Type B pancreatic cell (in vitro differentiated cells): ENCODE measurements at regions not wholly inside any gene's neighbourhood (a gene's known extent, or its start where the extent isn't known, plus 50 kb on each side); places are given as distances from the start of the nearest gene placed in this dataset.

ENCODE experiments used
- DNase-seq: peaks from one replicate; pipeline ENCODE4 v3.0.0; 2021; ENCODE audit warnings: mixed read lengths; ENCODE audit not compliant: unreplicated experiment; ENCODE audit errors: extremely low spot score
- H3K27ac Mint-ChIP-seq: 2 replicates; pipeline ENCODE4 v1.8.0; 2021; ENCODE audit warnings: mild to moderate bottlenecking, mixed read lengths
- H3K27me3 Mint-ChIP-seq: 2 replicates; pipeline ENCODE4 v1.8.0; 2021; ENCODE audit warnings: mixed read lengths
- H3K36me3 Mint-ChIP-seq: 2 replicates; pipeline ENCODE4 v1.8.0; 2021; ENCODE audit warnings: mixed read lengths
- H3K4me1 Mint-ChIP-seq: one replicate; pipeline ENCODE4 v1.8.0; 2021; ENCODE audit warnings: mixed read lengths; ENCODE audit not compliant: unreplicated experiment
- H3K4me3 Mint-ChIP-seq: 2 replicates; pipeline ENCODE4 v1.8.0; 2021; ENCODE audit warnings: mild to moderate bottlenecking, mixed read lengths
- H3K9me3 Mint-ChIP-seq: 2 replicates; pipeline ENCODE4 v1.8.0; 2021; ENCODE audit warnings: mixed read lengths
- TF ChIP-seq, protein P1 (sequence below): fragments of 200-600 bp; sonication (generic); conservative IDR thresholded peaks from 2 replicates; pipeline ENCODE4 v1.5.0; 2021; ENCODE audit warnings: antibody characterized with exemption, mild to moderate bottlenecking

- no peaks in the 10 kb centered on the region for H3K36me3 Mint-ChIP-seq
- no peaks in the 10 kb centered on the region for H3K9me3 Mint-ChIP-seq
- no peak overlapping the region for H3K4me3 Mint-ChIP-seq
- no peak for DNase-seq
- H3K27ac Mint-ChIP-seq = no peak overlapping the region
- peaks cover 16% of the 10 kb centered on the region for H3K4me1 Mint-ChIP-seq
- peaks cover 11% of the 10 kb centered on the region for H3K27me3 Mint-ChIP-seq
- TF ChIP-seq, protein P1, sequence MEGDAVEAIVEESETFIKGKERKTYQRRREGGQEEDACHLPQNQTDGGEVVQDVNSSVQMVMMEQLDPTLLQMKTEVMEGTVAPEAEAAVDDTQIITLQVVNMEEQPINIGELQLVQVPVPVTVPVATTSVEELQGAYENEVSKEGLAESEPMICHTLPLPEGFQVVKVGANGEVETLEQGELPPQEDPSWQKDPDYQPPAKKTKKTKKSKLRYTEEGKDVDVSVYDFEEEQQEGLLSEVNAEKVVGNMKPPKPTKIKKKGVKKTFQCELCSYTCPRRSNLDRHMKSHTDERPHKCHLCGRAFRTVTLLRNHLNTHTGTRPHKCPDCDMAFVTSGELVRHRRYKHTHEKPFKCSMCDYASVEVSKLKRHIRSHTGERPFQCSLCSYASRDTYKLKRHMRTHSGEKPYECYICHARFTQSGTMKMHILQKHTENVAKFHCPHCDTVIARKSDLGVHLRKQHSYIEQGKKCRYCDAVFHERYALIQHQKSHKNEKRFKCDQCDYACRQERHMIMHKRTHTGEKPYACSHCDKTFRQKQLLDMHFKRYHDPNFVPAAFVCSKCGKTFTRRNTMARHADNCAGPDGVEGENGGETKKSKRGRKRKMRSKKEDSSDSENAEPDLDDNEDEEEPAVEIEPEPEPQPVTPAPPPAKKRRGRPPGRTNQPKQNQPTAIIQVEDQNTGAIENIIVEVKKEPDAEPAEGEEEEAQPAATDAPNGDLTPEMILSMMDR = no peak
Measured at GRCh38 chr2:163247156-163247846, 408.7 kb upstream of the KCNH7 start.

GRCh38 chr2:163246135-163246534 lies 407.6 kb upstream of the KCNH7 start:
- peaks cover 11% of the 10 kb centered on the region for H3K27me3 Mint-ChIP-seq
- peaks cover 16% of the 10 kb centered on the region for H3K4me1 Mint-ChIP-seq
- TF ChIP-seq, protein P1 = no peak
- DNase-seq = no peak
- H3K36me3 Mint-ChIP-seq = no peaks in the 10 kb centered on the region
- H3K4me3 Mint-ChIP-seq = no peak overlapping the region
- no peaks in the 10 kb centered on the region for H3K9me3 Mint-ChIP-seq
- H3K27ac Mint-ChIP-seq = no peak overlapping the region

DNA sequence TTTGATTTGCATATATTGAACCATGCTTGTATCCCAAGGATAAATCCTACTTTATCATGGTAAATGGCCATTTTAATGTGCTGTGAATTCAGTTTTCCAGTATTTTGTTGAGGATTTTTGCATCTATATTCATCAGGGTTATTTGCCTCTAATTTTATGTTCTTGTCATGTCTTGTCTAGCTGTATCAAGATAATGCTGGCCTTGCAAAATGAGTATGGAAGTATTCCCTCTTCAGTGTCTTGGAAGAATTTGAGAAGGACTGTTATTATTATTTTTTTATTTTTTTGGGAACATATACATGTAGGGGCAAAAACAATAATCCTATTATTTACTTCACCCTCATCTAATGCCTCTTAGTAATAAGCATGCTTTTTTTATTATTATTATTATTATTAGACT lies 398.0 kb upstream of the KCNH7 start:
- Mint-ChIP-seq H3K4me3 (no peak overlapping the region), H3K27ac (no peak overlapping the region), H3K4me1 (no peaks in the 10 kb centered on the region), H3K9me3 (peaks cover 7% of the 10 kb centered on the region), H3K27me3 (no peaks in the 10 kb centered on the region), H3K36me3 (no peaks in the 10 kb centered on the region)
- no peak for DNase-seq
- TF ChIP-seq, protein P1 = no peak

- DNase-seq = no peak
- no peaks in the 10 kb centered on the region for H3K4me1 Mint-ChIP-seq
- TF ChIP-seq, protein P1 = no peak
- no peaks in the 10 kb centered on the region for H3K9me3 Mint-ChIP-seq
- H3K27me3 Mint-ChIP-seq = no peaks in the 10 kb centered on the region
- H3K27ac Mint-ChIP-seq = no peak overlapping the region
- H3K4me3 Mint-ChIP-seq = no peak overlapping the region
- no peaks in the 10 kb centered on the region for H3K36me3 Mint-ChIP-seq
Measured at GRCh38 chr2:163231666-163232065, 393.1 kb upstream of the KCNH7 start.

DNA sequence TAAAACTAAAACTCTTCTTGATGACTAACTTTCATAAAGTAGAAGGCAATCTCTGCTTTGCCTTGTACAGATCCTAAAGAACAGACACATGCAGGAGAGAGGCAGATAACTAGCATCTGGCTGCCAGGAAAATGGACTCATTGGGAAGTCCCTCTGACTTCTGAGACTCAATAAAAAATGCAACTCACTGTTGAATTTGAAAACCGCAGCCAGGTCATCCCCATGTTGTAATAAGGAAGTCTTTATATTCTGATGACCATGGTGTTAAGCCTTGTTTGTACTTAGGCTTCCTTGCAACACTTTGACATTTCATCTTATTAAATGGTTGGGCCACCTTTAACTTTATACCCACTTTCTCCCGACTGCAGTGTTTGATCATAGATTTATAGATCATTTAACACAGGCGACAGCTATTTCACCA lies 375.1 kb upstream of the KCNH7 start:
- no peak overlapping the region for H3K4me3 Mint-ChIP-seq
- DNase-seq = no peak
- H3K36me3 Mint-ChIP-seq = no peaks in the 10 kb centered on the region
- peaks cover 11% of the 10 kb centered on the region for H3K9me3 Mint-ChIP-seq
- H3K4me1 Mint-ChIP-seq = no peaks in the 10 kb centered on the region
- no peaks in the 10 kb centered on the region for H3K27me3 Mint-ChIP-seq
- no peak overlapping the region for H3K27ac Mint-ChIP-seq
- TF ChIP-seq, protein P1 = no peak
